ENCODE measurements at regions not wholly inside any gene's neighbourhood (a gene's known extent, or its start where the extent isn't known, plus 50 kb on each side); places are given as distances from the start of the nearest gene placed in this dataset.

DNA sequence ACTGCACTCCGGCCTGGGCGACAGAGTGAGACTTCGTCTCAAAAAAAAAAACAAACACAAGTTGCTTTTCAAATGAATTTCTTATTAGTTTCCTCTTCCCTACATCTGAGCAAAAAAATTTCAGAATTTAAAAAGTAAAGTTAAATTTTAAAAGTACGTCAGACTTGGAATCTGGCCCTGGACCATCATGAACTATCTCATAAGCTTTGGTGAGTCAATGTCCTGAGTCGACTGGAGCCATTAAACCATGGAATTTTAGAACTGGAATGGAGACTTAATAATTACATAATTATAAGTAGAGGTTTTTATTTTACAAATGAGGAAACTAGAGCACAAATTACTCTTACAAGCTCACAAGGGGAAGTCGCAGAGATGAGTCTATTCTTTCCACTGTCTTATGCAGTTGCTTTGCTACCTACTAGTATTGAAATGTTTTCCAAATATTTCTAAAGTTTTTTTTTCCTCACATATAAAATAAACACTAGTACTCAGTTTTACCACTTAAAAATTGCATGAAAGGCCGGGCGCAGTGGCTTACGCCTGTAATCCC lies 98.0 kb upstream of the ZNF608 start:
- ChIA-PET POLR2A (no interaction called here), CTCF (no interaction called here)
- no peaks in the 10 kb centered on the region for H3K36me3 Mint-ChIP-seq
- no peak overlapping the region for H3K4me3 Mint-ChIP-seq
- intact Hi-C loops (cut with micrococcal nuclease) = no loop called here
- no peak for DNase-seq
- no peaks in the 10 kb centered on the region for H3K4me1 Mint-ChIP-seq (ENCODE audit: low read depth)
- H3K9me3 Mint-ChIP-seq = peaks cover 3% of the 10 kb centered on the region
- H3K27ac Mint-ChIP-seq = no peak overlapping the region
- H3K27me3 Mint-ChIP-seq = no peaks in the 10 kb centered on the region

DNA sequence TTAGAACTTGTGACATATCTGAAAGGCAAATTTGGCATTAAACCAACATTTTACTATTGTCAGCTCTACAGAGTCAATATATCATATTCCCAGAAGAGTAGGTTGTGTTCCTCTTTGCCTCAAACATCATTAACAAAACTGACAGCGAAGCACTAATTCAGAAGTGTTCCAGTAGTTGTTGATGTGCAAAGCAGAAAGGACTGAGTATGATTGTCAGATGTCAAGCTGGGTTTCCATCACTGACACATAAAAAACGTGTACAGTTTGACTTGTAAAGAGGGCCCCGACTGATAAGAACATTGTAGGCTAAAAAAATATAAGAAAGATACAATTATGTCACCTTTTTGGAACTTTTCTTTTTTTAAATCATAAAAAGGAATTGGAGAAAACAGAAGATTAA lies 101.5 kb upstream of the ZNF608 start:
- no peak for DNase-seq
- no peak overlapping the region for H3K4me3 Mint-ChIP-seq
- H3K9me3 Mint-ChIP-seq = peaks cover under 1% of the 10 kb centered on the region
- no peaks in the 10 kb centered on the region for H3K4me1 Mint-ChIP-seq (ENCODE audit: low read depth)
- ChIA-PET CTCF (no interaction called here), POLR2A (no interaction called here)
- H3K27me3 Mint-ChIP-seq = no peaks in the 10 kb centered on the region
- intact Hi-C loops (cut with micrococcal nuclease) = no loop called here
- H3K27ac Mint-ChIP-seq = no peak overlapping the region
- H3K36me3 Mint-ChIP-seq = no peaks in the 10 kb centered on the region

DNA sequence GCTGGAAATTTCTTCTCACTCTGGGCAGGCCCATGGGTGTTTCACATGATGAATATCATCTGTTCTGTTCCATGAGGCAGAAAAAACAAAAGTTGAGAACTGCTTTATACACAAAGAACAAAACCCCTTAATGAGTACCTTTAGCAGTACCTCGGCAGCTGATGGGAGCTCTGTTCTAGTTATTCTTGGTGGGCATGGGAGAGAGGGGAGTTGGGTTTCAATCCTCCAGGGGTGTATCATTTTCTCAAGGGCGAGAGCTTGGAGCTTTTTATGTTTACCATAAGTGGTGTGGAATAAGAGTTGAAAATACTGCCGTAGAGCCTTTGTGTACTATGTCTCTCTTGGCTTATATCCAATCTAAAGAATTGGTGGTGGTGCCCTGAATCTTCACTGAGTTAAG lies 103.3 kb upstream of the ZNF608 start:
- Mint-ChIP-seq H3K27ac (no peak overlapping the region), H3K4me3 (no peak overlapping the region), H3K27me3 (no peaks in the 10 kb centered on the region), H3K36me3 (no peaks in the 10 kb centered on the region), H3K4me1 (ENCODE audit: low read depth) (no peaks in the 10 kb centered on the region), H3K9me3 (no peaks in the 10 kb centered on the region)
- CTCF ChIA-PET = no interaction called here
- POLR2A ChIA-PET = no interaction called here
- DNase-seq = no peak
- intact Hi-C loops (cut with micrococcal nuclease) = no loop called here

DNA sequence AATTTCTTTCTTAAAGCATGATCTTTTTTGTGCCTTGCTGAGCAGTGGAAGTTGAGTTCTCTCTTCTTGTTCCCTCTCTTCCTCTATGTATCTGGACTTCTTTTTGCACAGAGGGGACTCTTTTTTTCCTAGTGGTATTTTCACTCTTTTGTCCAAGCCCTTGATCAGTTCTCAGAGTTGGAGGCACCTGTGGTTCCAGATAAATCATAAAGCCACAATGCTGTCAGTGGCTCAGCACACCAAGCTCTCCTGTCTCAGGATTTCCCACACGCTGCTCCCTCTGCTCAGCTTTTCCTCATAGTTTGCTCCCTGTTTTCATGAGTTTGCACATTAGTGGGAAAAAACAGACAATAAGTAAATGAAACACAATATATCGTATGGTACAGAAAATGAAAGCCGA lies 110.3 kb upstream of the ZNF608 start:
- no peak for DNase-seq
- CTCF ChIA-PET = no interaction called here
- Mint-ChIP-seq H3K4me3 (no peak overlapping the region), H3K36me3 (no peaks in the 10 kb centered on the region), H3K9me3 (peaks cover 4% of the 10 kb centered on the region), H3K4me1 (ENCODE audit: low read depth) (no peaks in the 10 kb centered on the region), H3K27ac (no peak overlapping the region), H3K27me3 (no peaks in the 10 kb centered on the region)
- intact Hi-C loops (cut with micrococcal nuclease) = no loop called here
- POLR2A ChIA-PET = no interaction called here

DNA sequence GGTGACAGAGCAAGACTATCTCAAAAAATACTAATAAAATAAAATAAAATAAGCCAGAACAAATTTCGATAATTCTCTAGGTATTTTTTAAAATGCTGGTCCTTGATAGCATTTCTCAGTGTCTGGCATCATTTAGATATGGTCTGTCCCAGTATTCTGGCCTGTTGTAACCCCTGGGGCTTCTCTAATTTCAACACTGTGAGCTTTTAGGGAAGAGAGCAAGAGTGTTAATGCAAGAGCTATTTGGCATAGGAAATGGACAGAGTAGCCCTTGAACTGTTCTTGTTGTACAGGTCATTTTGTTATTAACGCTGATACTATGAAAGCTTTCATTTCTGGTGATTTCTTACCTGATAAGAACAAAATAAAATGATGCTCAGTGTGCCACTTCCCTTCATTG lies 112.2 kb upstream of the ZNF608 start:
- H3K4me3 Mint-ChIP-seq = no peak overlapping the region
- H3K36me3 Mint-ChIP-seq = no peaks in the 10 kb centered on the region
- POLR2A ChIA-PET = no interaction called here
- no peak overlapping the region for H3K27ac Mint-ChIP-seq
- H3K4me1 Mint-ChIP-seq (ENCODE audit: low read depth) = no peaks in the 10 kb centered on the region
- intact Hi-C loops (cut with micrococcal nuclease) = no loop called here
- H3K9me3 Mint-ChIP-seq = peaks cover 4% of the 10 kb centered on the region
- DNase-seq = no peak
- CTCF ChIA-PET = no interaction called here
- H3K27me3 Mint-ChIP-seq = no peaks in the 10 kb centered on the region

DNA sequence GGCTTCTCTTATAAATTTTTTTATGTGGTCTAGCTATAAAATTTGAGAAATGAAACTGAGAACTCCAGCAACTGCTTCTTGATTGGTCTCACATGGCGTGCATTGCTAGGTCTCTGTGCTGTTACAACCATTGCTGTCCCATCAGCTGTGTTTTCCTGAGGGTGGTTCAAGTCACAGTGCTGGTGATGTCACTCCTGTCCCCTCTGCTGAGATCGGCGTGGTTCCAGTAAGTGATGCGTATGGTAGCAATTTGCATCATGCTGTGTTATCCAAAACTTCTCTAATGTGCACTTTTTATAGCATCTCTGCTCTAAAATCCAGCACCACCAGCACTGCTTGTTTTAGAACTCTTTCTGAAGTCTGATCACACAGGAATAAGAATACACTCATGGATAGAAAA lies 112.6 kb upstream of the ZNF608 start:
- CTCF ChIA-PET = no interaction called here

DNA sequence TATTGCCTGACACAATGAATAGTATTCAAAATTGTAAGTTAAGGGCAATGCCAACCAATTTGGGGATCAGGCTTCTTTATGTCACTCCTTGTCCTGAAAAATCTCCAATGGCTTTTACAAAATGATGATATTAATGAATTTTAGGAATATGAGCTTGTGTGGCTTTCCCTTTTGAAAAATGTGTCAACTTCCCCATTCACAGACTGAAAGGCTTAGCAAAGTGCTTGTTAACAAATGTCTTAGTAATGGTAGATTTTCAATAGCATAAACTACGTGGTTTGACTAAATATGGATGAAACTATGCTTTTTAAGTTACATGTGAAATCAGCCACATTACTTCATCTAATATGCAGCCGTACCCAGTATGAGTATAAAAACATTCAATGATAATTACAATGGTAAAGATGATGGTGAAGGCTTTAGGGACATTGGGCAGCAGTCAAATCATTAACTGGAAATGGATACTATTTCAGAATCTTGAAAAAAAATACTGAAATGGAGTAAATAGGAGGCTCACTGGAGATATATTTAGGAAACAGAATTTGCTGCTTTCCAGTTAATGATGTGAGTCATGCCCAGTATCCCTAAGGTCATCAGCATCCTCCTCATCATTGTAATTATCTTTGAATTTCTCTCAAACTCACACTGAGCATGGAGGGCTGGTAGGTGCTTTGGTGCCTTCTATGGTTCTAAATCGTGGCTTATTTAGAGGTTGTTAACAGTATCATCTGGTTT lies 113.3 kb upstream of the ZNF608 start:
- H3K36me3 Mint-ChIP-seq = no peaks in the 10 kb centered on the region
- no peak overlapping the region for H3K27ac Mint-ChIP-seq
- H3K4me1 Mint-ChIP-seq (ENCODE audit: low read depth) = no peaks in the 10 kb centered on the region
- intact Hi-C loops (cut with micrococcal nuclease) = no loop called here
- H3K9me3 Mint-ChIP-seq = peaks cover 4% of the 10 kb centered on the region
- POLR2A ChIA-PET = no interaction called here
- CTCF ChIA-PET = no interaction called here
- no peak for DNase-seq
- no peaks in the 10 kb centered on the region for H3K27me3 Mint-ChIP-seq
- H3K4me3 Mint-ChIP-seq = no peak overlapping the region

More for the DNA sequence above, 112.6 kb upstream of the ZNF608 start:
- peaks cover 4% of the 10 kb centered on the region for H3K9me3 Mint-ChIP-seq
- no peak overlapping the region for H3K27ac Mint-ChIP-seq
- no peaks in the 10 kb centered on the region for H3K4me1 Mint-ChIP-seq (ENCODE audit: low read depth)
- intact Hi-C loops (cut with micrococcal nuclease) = no loop called here
- H3K36me3 Mint-ChIP-seq = no peaks in the 10 kb centered on the region
- H3K4me3 Mint-ChIP-seq = no peak overlapping the region
- POLR2A ChIA-PET = no interaction called here
- no peaks in the 10 kb centered on the region for H3K27me3 Mint-ChIP-seq
- no peak for DNase-seq

DNA sequence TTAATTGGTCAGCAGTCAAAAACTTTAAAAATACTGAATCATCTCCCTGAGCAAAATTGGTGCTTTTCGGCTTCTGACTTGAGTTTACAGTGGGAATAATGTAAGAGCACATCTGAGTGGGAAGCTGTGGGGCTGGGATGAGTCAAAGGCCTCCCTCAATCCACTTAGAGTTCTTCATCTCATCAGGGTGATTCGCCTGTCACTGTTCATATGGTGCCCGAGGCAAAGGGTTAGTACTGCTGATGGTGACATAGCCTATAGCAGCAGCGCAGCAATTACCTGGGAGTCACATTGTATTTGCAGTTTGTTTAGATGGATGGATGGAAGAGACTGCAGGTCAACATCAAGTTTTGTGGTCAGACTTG lies 113.8 kb upstream of the ZNF608 start:
- CTCF ChIA-PET = no interaction called here
- intact Hi-C loops (cut with micrococcal nuclease) = no loop called here

DNA sequence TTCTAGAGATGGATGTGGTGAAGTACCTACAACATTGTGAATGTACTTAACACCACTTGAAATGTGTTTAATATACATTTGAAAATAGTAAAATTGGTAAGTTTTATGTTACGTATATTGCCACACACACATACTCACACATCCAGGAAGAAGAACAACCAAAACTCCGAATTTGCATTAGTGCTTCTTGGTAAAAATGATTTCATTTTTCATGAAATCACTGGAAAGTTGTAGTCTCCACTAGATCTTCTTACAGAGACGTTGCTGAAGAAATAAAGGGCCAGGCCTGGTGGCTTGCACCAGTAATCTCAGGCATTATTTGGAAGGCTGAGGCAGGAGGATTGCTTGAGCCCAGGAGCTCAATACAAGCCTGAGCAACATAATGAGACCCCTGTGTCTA lies 118.6 kb upstream of the ZNF608 start:
- intact Hi-C loops (cut with micrococcal nuclease) = no loop called here
- Mint-ChIP-seq H3K36me3 (no peaks in the 10 kb centered on the region), H3K9me3 (no peaks in the 10 kb centered on the region), H3K4me1 (ENCODE audit: low read depth) (no peaks in the 10 kb centered on the region), H3K27ac (no peak overlapping the region), H3K4me3 (no peak overlapping the region), H3K27me3 (no peaks in the 10 kb centered on the region)
- POLR2A ChIA-PET = no interaction called here
- DNase-seq = no peak
- CTCF ChIA-PET = no interaction called here

More for the DNA sequence above, 113.8 kb upstream of the ZNF608 start:
- Mint-ChIP-seq H3K9me3 (peaks cover 4% of the 10 kb centered on the region), H3K4me3 (no peak overlapping the region), H3K27me3 (no peaks in the 10 kb centered on the region), H3K4me1 (ENCODE audit: low read depth) (no peaks in the 10 kb centered on the region), H3K36me3 (no peaks in the 10 kb centered on the region), H3K27ac (no peak overlapping the region)
- POLR2A ChIA-PET = no interaction called here
- DNase-seq = no peak

DNA sequence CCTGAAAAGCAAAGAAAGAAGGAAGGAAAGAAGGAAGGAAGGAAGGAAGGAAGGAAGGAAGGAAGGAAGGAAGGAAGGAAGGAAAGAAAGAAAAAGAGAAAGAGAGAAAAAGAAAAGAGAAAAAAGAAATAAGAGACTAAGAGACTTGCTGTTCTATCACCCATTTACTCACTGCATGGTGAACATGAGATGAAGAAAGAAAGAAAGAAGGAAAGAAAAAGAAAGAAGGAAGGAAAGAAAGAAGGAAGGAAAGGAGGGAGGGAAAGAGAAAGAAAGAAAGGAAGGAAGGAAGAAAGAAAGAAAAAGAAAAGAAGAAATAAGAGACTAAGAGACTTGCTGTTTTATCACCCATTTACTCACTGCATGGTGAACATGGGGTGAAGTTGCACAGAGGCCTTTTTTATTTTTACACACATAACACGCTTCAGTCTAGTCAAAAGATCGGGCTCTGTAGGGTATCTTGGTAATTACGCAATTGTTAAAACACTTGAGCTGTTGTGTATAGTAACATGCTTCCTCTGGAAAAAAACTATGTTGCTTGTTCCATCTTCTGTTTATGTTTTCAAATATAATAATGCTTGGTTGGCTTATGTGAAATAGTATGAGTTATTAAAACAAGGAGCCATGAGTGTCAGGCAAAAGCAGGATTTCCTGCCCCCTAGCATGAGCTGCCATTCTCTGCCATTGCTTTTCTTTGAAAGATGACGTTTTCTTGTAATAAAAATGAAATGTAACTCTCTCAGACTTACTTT lies 119.3 kb upstream of the ZNF608 start:
- no peaks in the 10 kb centered on the region for H3K27me3 Mint-ChIP-seq
- no peak overlapping the region for H3K27ac Mint-ChIP-seq
- CTCF ChIA-PET = interaction anchor here (0.6 kb wide), 1 partner anchor 1476 kb away, joined by 3 read pairs; no protein-coding TSS in a partner anchor
- H3K36me3 Mint-ChIP-seq = no peaks in the 10 kb centered on the region
- H3K9me3 Mint-ChIP-seq = no peaks in the 10 kb centered on the region
- no peak overlapping the region for H3K4me3 Mint-ChIP-seq
- POLR2A ChIA-PET = no interaction called here
- intact Hi-C loops (cut with micrococcal nuclease) = no loop called here
- H3K4me1 Mint-ChIP-seq (ENCODE audit: low read depth) = no peaks in the 10 kb centered on the region
- DNase-seq = no peak

DNA sequence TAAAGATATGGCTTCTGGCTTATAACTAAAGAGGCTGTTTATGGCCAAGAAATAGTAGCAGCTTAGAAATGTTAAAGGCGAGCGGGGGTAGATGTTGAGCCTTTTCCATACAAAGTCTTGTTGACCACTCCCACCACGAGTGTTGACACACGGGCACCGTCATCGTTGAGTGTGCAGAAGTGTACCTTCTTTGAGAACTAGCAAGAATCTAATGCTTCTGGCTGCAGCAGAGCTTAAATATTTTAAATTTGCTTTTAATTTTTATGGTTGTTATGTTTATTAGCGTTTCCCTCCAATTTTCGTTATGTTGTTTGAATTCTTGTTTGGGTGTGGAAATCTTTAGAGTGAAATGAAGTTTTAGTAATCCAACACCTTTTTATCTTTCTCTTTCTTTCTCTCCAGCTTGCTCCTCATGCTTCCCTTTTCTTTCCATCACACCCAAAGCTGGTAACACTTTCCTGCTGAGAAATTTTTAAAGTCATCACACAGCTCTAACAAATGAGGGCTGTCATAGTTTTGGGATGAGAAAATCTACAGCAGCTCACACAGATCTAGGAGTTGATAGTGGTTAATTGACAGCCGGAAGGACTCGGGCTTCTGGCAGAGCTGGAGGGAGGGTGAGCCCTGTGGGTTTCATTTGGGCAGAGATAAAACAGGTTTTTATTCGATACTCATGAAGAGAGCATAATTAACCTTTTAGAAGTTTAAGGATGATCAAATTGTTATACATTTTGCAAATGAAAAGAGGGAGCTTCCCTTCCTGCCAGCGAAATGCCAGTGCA lies 120.1 kb upstream of the ZNF608 start:
- Mint-ChIP-seq H3K27me3 (no peaks in the 10 kb centered on the region), H3K4me1 (ENCODE audit: low read depth) (no peaks in the 10 kb centered on the region), H3K36me3 (no peaks in the 10 kb centered on the region), H3K9me3 (no peaks in the 10 kb centered on the region), H3K4me3 (no peak overlapping the region), H3K27ac (no peak overlapping the region)
- ChIA-PET POLR2A (no interaction called here), CTCF (interaction anchor here (0.6 kb wide), 1 partner anchor 1475 kb away, joined by 3 read pairs; no protein-coding TSS in a partner anchor)
- intact Hi-C loops (cut with micrococcal nuclease) = no loop called here
- no peak for DNase-seq

DNA sequence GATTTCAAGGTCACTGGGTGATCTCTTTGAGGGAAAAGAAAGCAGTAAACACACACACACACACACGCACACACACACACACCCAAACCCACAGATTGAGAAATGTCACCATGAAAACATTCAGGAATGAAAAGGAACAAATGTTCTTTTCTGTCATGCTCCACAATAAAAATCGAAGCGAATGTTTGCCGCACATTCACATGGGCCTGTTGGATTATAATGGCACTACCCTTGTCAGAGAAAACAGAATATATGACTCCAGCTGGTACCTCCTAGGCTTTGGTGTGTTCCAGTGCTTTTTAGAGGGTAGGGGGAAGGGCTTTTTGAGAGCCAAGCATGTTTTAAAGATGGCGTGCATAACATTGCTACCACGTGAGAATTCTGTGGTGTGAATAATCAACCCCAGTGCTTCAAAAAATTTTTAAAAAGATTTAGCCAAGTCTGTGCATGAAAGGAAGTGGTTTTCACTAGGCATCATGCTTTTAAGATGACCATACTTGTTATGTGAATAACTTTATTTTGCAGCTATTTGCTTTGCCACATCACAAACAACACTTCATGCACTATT lies 120.8 kb upstream of the ZNF608 start:
- intact Hi-C loops (cut with micrococcal nuclease) = no loop called here
- no peaks in the 10 kb centered on the region for H3K9me3 Mint-ChIP-seq
- H3K27me3 Mint-ChIP-seq = no peaks in the 10 kb centered on the region
- H3K4me3 Mint-ChIP-seq = no peak overlapping the region
- no peaks in the 10 kb centered on the region for H3K36me3 Mint-ChIP-seq
- ChIA-PET POLR2A (no interaction called here), CTCF (no interaction called here)
- H3K27ac Mint-ChIP-seq = no peak overlapping the region
- H3K4me1 Mint-ChIP-seq (ENCODE audit: low read depth) = no peaks in the 10 kb centered on the region
- no peak for DNase-seq

Measured in activated CD4-positive, alpha-beta memory T cell treated with anti-CD3 and anti-CD28 coated beads for 36 hours (primary cell).